22Rv1 (cell line): ENCODE measurements at regions not wholly inside any gene's neighbourhood (a gene's known extent, or its start where the extent isn't known, plus 50 kb on each side); places are given as distances from the start of the nearest gene placed in this dataset.

Experiments used
- ZFX ChIP-seq: fragments of 450-650 bp; IDR thresholded peaks from 2 replicates; pipeline ENCODE4 v1.6.1; 2017; ENCODE audit warnings: antibody characterized with exemption, borderline replicate concordance
- TF ChIP-seq, protein P1 (sequence below): fragments of 450-650 bp; IDR thresholded peaks from 2 replicates; pipeline ENCODE4 v1.5.1; 2017; ENCODE audit warnings: mild to moderate bottlenecking

DNA sequence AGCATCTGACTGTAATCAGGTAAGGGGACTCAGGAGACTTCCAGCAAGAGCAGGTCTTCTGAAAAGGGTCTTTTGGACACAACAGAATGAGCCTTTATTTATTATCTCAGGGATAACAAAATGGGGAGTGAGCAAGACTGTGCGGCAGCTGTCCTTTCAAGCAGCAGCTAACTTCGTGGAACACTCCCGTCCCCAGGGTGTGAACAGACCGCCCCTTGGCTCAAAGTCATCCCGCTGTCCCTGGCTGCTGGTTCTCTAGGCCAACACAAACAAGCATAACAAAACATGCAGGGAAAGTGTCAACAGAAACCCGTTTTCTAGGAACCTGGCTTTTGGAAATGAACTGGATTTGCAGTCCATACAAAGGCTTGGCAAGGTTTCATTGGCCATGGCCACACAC lies 787.9 kb upstream of the FANCL start:
- TF ChIP-seq, protein P1, sequence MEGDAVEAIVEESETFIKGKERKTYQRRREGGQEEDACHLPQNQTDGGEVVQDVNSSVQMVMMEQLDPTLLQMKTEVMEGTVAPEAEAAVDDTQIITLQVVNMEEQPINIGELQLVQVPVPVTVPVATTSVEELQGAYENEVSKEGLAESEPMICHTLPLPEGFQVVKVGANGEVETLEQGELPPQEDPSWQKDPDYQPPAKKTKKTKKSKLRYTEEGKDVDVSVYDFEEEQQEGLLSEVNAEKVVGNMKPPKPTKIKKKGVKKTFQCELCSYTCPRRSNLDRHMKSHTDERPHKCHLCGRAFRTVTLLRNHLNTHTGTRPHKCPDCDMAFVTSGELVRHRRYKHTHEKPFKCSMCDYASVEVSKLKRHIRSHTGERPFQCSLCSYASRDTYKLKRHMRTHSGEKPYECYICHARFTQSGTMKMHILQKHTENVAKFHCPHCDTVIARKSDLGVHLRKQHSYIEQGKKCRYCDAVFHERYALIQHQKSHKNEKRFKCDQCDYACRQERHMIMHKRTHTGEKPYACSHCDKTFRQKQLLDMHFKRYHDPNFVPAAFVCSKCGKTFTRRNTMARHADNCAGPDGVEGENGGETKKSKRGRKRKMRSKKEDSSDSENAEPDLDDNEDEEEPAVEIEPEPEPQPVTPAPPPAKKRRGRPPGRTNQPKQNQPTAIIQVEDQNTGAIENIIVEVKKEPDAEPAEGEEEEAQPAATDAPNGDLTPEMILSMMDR: no peak
- TF ChIP-seq ZFX: no peak
